ENCODE measurements at regions not wholly inside any gene's neighbourhood (a gene's known extent, or its start where the extent isn't known, plus 50 kb on each side); places are given as distances from the start of the nearest gene placed in this dataset.

DNA sequence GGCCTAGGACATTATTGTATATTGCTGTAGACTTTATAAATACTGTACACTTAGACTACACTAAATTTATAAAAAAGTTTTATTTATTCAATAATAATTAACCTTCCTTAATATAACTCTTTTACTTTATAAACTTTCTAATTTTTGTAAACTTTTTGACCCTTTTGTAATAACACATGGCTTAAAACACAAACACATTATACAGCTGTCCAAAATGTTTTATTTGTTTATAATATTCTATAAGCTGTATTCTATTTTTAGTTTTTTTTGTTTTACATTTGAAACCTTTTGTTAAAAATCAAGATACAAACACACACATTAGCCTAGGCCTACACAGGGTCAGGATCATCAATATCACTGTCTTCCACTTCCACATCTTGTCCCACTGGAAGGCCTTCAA is 190.0 kb downstream of the BMP4 start:
- no peak for TF ChIP-seq POLR2AphosphoS5 (IDR thresholded peaks at IDR 0.05; ENCODE audit: low read depth, low read length)
- no peak for TF ChIP-seq PAX5 (IDR thresholded peaks at IDR 0.05; ENCODE audit: insufficient read depth, low read length, severe bottlenecking)
- no peak for TF ChIP-seq TAF1 (IDR thresholded peaks at IDR 0.05; ENCODE audit: low read depth, low read length)
- TF ChIP-seq SPI1 (IDR thresholded peaks at IDR 0.05; ENCODE audit: low read depth, low read length) = no peak
- no peak for TF ChIP-seq POLR2A (IDR thresholded peaks at IDR 0.05; ENCODE audit: low read depth, low read length)
- TF ChIP-seq POU2F2 (IDR thresholded peaks at IDR 0.05; ENCODE audit: low read depth, low read length) = no peak
- FAIRE-seq = no peak
- DNase-seq (ENCODE audit: insufficient read length, low spot score) = no peak

DNA sequence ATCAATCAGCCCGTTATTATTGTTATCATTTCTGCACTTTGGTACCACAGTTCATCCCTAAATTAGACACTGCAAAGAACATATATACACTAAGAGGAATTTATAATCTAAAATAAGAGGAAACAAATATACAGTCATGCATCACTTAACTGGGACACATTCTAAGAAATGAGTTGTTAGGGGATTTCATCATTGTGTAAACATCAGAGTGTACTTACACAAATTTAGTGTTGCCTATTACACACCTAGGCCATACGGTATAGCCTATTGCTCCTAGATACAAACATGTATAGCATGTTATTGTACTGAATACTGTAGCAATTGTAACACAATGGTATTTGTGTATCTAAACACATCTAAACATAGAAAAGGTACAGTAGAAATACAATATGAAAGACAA is 190.5 kb downstream of the BMP4 start:
- no peak for FAIRE-seq
- no peak for DNase-seq (ENCODE audit: insufficient read length, low spot score)
- no peak for TF ChIP-seq PAX5 (IDR thresholded peaks at IDR 0.05; ENCODE audit: insufficient read depth, low read length, severe bottlenecking)
- TF ChIP-seq TAF1 (IDR thresholded peaks at IDR 0.05; ENCODE audit: low read depth, low read length) = no peak
- TF ChIP-seq POLR2AphosphoS5 (IDR thresholded peaks at IDR 0.05; ENCODE audit: low read depth, low read length) = no peak
- TF ChIP-seq POLR2A (IDR thresholded peaks at IDR 0.05; ENCODE audit: low read depth, low read length) = no peak
- TF ChIP-seq SPI1 (IDR thresholded peaks at IDR 0.05; ENCODE audit: low read depth, low read length) = no peak
- no peak for TF ChIP-seq POU2F2 (IDR thresholded peaks at IDR 0.05; ENCODE audit: low read depth, low read length)

DNA sequence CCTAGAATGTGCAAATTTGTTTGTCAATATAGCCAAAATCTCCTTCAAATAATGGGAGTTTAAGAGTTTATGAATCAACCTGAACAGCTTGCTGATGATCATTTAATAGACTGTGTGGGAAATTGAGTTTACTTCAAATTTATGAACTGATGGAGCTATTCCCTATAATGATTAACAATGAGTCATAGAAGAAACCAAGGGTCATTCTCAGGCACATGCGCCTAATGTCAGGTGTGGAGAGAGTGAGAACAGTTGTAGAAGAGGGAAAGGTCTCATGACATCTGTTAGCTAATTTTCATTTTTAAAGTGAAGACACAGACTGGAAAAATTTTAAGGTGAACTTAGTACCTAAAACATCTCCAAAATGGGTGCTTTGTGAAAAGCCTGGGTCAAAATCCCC is 191.8 kb downstream of the BMP4 start:
- DNase-seq (ENCODE audit: insufficient read length, low spot score) (no peak), FAIRE-seq (no peak)
- no peak for TF ChIP-seq PAX5 (IDR thresholded peaks at IDR 0.05; ENCODE audit: insufficient read depth, low read length, severe bottlenecking)
- TF ChIP-seq SPI1 (IDR thresholded peaks at IDR 0.05; ENCODE audit: low read depth, low read length) = no peak

DNA sequence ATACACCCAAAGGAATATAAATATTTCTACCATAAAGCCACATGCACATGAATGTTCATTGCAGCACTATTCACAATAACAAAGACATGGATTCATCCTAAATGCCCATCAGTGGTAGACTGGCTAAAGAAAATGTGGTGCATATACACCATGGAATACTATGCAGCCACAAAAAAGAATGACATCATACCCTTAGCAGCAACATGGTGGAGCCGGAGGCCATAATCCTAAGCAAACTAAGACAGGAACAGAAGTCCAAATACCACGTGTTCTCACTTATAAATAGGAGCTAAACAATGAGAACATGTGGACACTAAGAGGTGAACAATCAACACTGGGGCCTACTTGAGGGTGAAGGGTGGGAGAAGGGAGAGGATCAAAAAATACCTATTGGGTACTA is 198.5 kb downstream of the BMP4 start:
- TF ChIP-seq PAX5 (IDR thresholded peaks at IDR 0.05; ENCODE audit: insufficient read depth, low read length, severe bottlenecking) (no peak), POLR2A (IDR thresholded peaks at IDR 0.05; ENCODE audit: low read depth, low read length) (no peak), POLR2AphosphoS5 (IDR thresholded peaks at IDR 0.05; ENCODE audit: low read depth, low read length) (no peak), POU2F2 (IDR thresholded peaks at IDR 0.05; ENCODE audit: low read depth, low read length) (no peak), TAF1 (IDR thresholded peaks at IDR 0.05; ENCODE audit: low read depth, low read length) (no peak), SPI1 (IDR thresholded peaks at IDR 0.05; ENCODE audit: low read depth, low read length) (no peak)
- FAIRE-seq (no peak), DNase-seq (ENCODE audit: insufficient read length, low spot score) (no peak)

DNA sequence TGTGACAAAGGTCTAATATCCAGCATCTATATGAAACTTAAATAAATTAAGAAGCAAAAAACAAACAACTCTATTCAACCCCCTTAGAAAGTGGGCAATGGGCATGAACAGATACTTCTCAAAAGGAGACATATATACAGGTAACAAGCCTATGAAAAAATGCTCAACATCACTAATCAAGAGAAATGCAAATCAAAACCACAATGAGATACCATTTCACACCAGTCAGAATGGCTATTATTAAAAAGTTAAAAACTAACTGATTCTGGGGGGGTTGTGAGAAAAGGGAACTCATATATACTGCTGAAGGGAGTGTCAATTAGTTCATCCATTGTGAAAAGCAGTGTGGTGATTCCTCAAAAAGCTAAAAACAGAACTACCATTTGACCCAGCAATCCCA is 198.9 kb downstream of the BMP4 start:
- no peak for TF ChIP-seq SPI1 (IDR thresholded peaks at IDR 0.05; ENCODE audit: low read depth, low read length)
- no peak for TF ChIP-seq POU2F2 (IDR thresholded peaks at IDR 0.05; ENCODE audit: low read depth, low read length)
- no peak for TF ChIP-seq PAX5 (IDR thresholded peaks at IDR 0.05; ENCODE audit: insufficient read depth, low read length, severe bottlenecking)
- no peak for DNase-seq (ENCODE audit: insufficient read length, low spot score)
- FAIRE-seq = no peak

DNA sequence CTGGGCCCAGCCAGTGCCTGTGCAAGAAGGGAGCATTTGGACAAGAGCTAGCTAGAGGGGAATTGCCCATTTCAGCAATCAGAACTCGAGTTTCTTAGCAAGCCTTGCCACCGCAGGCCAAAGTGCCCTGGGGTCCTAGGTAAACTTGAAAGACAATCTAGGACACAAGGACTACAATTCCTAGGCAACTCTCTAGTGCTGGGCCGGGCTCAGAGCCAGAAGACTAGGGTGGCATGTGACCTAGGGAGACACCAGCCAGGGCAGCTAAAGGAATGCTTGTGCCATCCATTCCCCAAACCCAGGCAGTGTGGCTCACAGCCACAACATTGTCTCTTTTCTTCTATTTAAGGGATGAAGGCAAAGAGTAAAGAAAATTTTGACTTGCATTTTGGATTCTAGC is 205.0 kb downstream of the BMP4 start:
- FAIRE-seq (no peak), DNase-seq (ENCODE audit: insufficient read length, low spot score) (no peak)
- TF ChIP-seq SPI1 (IDR thresholded peaks at IDR 0.05; ENCODE audit: low read depth, low read length) (no peak), POLR2AphosphoS5 (IDR thresholded peaks at IDR 0.05; ENCODE audit: low read depth, low read length) (no peak), PAX5 (IDR thresholded peaks at IDR 0.05; ENCODE audit: insufficient read depth, low read length, severe bottlenecking) (no peak), POLR2A (IDR thresholded peaks at IDR 0.05; ENCODE audit: low read depth, low read length) (no peak), POU2F2 (IDR thresholded peaks at IDR 0.05; ENCODE audit: low read depth, low read length) (no peak), TAF1 (IDR thresholded peaks at IDR 0.05; ENCODE audit: low read depth, low read length) (no peak)

DNA sequence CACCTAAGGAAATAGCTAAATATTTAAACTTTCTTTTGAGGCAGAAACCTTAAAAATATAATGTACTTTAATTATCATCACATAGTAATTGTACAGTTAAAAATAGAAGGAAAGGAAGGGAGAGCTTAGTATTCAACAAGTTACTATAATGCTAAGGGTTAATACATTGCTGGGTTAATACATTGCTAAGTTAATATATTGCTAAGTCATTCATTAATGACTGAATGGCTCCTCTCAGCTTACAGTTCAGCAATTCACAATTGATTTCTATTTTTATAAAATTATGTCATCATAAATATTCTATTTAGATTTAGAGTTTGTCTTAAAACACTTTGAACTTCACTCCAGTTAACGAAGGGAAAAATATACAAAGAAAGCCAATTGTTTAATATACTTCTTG is 207.9 kb downstream of the BMP4 start:
- FAIRE-seq (no peak), DNase-seq (ENCODE audit: insufficient read length, low spot score) (no peak)
- TF ChIP-seq SPI1 (IDR thresholded peaks at IDR 0.05; ENCODE audit: low read depth, low read length) (no peak), TAF1 (IDR thresholded peaks at IDR 0.05; ENCODE audit: low read depth, low read length) (no peak), POU2F2 (IDR thresholded peaks at IDR 0.05; ENCODE audit: low read depth, low read length) (no peak), POLR2A (IDR thresholded peaks at IDR 0.05; ENCODE audit: low read depth, low read length) (no peak), POLR2AphosphoS5 (IDR thresholded peaks at IDR 0.05; ENCODE audit: low read depth, low read length) (no peak), PAX5 (IDR thresholded peaks at IDR 0.05; ENCODE audit: insufficient read depth, low read length, severe bottlenecking) (no peak)

DNA sequence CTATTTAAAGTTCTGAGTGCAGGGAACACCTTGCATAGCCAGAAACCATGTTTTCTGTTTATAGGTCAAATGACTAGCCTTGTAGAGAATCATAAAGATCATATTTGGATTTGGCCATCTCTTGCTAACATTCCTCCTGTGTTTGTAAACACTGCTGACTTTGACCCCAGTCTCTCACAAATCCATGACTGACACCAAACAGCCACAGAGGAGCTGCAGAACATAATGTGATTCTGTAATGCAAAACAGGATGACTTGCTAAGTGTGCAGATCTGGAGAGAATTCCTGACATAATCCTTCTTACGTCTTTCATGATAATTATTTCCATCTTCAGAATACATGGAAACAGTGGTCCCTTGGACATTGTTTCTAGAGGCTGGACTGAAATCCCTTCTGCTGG is 211.8 kb downstream of the BMP4 start:
- no peak for FAIRE-seq
- DNase-seq (ENCODE audit: insufficient read length, low spot score) = no peak
- TF ChIP-seq POLR2AphosphoS5 (IDR thresholded peaks at IDR 0.05; ENCODE audit: low read depth, low read length) (no peak), SPI1 (IDR thresholded peaks at IDR 0.05; ENCODE audit: low read depth, low read length) (no peak), POLR2A (IDR thresholded peaks at IDR 0.05; ENCODE audit: low read depth, low read length) (no peak), TAF1 (IDR thresholded peaks at IDR 0.05; ENCODE audit: low read depth, low read length) (no peak), PAX5 (IDR thresholded peaks at IDR 0.05; ENCODE audit: insufficient read depth, low read length, severe bottlenecking) (no peak), POU2F2 (IDR thresholded peaks at IDR 0.05; ENCODE audit: low read depth, low read length) (no peak)

DNA sequence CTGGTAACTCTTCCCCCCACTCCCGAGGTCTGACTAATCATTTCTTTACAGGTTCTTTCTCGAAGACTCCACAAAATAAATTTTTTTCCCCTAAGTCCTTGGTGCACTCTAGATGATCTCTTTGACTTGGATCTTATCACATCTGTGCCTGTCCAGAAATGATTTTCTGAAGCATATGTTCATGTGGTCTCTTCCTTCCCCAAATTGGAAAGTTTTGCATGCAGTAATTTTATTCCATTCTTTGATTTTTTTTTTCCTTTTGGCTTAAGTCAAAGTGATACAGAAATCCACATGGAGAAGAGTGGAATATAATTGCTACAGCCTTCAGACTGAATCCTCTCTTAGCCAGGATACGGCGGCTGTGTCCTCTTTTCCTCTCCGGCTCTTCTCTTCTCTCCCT is 213.3 kb downstream of the BMP4 start:
- DNase-seq (ENCODE audit: insufficient read length, low spot score) (no peak), FAIRE-seq (no peak)
- no peak for TF ChIP-seq POU2F2 (IDR thresholded peaks at IDR 0.05; ENCODE audit: low read depth, low read length)
- no peak for TF ChIP-seq TAF1 (IDR thresholded peaks at IDR 0.05; ENCODE audit: low read depth, low read length)
- no peak for TF ChIP-seq POLR2AphosphoS5 (IDR thresholded peaks at IDR 0.05; ENCODE audit: low read depth, low read length)
- no peak for TF ChIP-seq POLR2A (IDR thresholded peaks at IDR 0.05; ENCODE audit: low read depth, low read length)

DNA sequence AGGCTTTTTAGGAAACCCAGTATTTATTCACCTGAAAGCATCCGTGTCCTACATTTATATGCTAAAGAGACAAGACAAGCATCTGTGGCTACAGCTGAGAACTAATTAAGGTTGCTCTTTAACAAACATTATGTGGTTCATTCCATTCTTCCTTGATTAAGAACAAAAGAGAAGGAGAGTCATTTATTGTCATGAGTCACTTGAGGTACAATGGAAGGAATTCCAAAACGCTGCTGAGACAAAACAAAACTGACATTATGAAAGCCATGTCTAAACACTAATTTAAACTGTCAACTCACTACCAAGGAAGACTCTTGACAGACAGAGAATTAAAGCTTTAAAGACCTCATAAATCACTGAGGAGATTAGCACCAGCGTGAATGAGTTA is 214.4 kb downstream of the BMP4 start:
- DNase-seq (ENCODE audit: insufficient read length, low spot score) (no peak), FAIRE-seq (no peak)
- no peak for TF ChIP-seq POU2F2 (IDR thresholded peaks at IDR 0.05; ENCODE audit: low read depth, low read length)
- no peak for TF ChIP-seq SPI1 (IDR thresholded peaks at IDR 0.05; ENCODE audit: low read depth, low read length)
- no peak for TF ChIP-seq PAX5 (IDR thresholded peaks at IDR 0.05; ENCODE audit: insufficient read depth, low read length, severe bottlenecking)
- TF ChIP-seq POLR2AphosphoS5 (IDR thresholded peaks at IDR 0.05; ENCODE audit: low read depth, low read length) = no peak
- TF ChIP-seq TAF1 (IDR thresholded peaks at IDR 0.05; ENCODE audit: low read depth, low read length) = no peak
- TF ChIP-seq POLR2A (IDR thresholded peaks at IDR 0.05; ENCODE audit: low read depth, low read length) = no peak
